Prostate gland (tissue), 1 donor: ENCODE measurements at regions not wholly inside any gene's neighbourhood (a gene's known extent, or its start where the extent isn't known, plus 50 kb on each side); places are given as distances from the start of the nearest gene placed in this dataset.

ENCODE experiments used
- POLR2A ChIP-seq: fragments of 450-650 bp; IDR thresholded peaks from one replicate; pipeline ENCODE4 v1.6.1; 2016; ENCODE audit warnings: antibody characterized with exemption, mild to moderate bottlenecking
- POLR2AphosphoS5 ChIP-seq: sonication (generic); formaldehyde crosslinking; IDR thresholded peaks from one replicate; pipeline ENCODE4 v1.6.1; 2017; ENCODE audit warnings: antibody characterized with exemption

GRCh38 chr2:195531754-195532153 is 125.3 kb upstream of the SLC39A10 start:
- TF ChIP-seq POLR2AphosphoS5 (no peak), POLR2A (no peak)
